SH-SY5Y (cell line): ENCODE measurements at regions not wholly inside any gene's neighbourhood (a gene's known extent, or its start where the extent isn't known, plus 50 kb on each side); places are given as distances from the start of the nearest gene placed in this dataset.

ENCODE experiments used
- GATA2 ChIP-seq: IDR thresholded peaks from 2 replicates; pipeline ENCODE4 v1.6.1; 2011; ENCODE audit warnings: mild to moderate bottlenecking, low read depth, low read length
- GATA3 ChIP-seq: IDR thresholded peaks from 2 replicates; pipeline ENCODE4 v1.6.1; 2011; ENCODE audit warnings: low read depth, mild to moderate bottlenecking, low read length, moderate library complexity

DNA sequence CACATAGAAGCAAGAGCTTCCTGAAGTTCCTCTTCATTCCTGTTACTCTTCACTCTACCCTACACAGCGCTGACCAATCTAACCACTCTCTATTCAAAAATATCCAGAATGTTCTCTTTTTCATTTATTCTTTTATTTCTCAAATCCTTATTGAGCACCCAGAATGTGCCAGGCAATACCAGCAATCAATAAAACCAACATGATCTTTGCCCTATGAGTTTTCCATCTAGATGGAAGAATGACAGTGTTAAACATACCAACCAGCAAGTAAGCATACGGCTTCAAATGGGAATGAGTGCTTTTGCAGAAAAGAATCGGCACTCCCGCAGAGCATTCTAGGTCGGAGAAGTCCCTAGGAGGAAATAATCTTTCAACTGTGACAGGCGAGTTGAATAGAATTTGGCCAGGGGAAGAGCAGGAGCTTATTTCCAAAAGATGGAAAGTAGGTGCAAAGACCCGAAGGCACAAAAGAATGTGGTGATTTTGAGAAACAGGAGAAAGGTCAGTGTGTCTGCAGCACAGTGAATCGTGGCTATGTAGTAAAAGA lies 217.8 kb upstream of the MEIS1 start:
- TF ChIP-seq GATA3 (no peak), GATA2 (no peak)
